ENCODE measurements at regions not wholly inside any gene's neighbourhood (a gene's known extent, or its start where the extent isn't known, plus 50 kb on each side); places are given as distances from the start of the nearest gene placed in this dataset.

DNA sequence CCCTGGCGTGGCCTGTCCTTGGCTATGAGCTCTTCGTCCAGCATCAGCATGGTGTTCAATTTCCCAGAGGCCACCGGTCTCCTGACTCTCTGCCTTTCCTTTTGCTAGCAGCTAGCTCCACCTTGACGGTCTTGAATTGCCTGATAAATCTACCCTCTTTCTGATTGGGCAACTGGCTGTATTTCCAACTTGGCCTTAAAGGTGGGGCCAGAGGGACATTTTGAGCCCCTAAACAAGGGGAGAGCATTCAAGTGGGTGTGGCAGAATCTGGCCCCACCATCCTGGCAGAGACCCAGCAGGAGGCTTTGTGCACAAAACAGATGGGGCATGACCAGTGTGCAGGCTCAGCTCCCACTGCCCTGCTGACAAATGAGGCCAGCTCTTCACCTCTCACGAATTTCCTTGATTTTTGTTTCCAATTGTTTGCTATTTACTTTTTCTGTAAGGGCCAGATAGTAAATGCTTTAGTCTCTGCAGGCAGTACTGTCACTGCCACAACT lies 148.9 kb upstream of the VSTM2B start:
- no peaks in the 10 kb centered on the region for H4K20me1 ChIP-seq (ENCODE audit: insufficient read depth, low read length)
- no peaks in the 10 kb centered on the region for H3K36me3 ChIP-seq (replicated peaks; ENCODE audit: low read depth, low read length)
- H3K4me1 ChIP-seq (ENCODE audit: low read length): no peaks in the 10 kb centered on the region
- peaks cover 8% of the 10 kb centered on the region; the same call in 1 of the 2 replicates for H3K27me3 ChIP-seq (ENCODE audit: low read depth, low read length)
- no peak overlapping the region for H3K4me3 ChIP-seq (ENCODE audit: low read length)
- TF ChIP-seq, protein P1, sequence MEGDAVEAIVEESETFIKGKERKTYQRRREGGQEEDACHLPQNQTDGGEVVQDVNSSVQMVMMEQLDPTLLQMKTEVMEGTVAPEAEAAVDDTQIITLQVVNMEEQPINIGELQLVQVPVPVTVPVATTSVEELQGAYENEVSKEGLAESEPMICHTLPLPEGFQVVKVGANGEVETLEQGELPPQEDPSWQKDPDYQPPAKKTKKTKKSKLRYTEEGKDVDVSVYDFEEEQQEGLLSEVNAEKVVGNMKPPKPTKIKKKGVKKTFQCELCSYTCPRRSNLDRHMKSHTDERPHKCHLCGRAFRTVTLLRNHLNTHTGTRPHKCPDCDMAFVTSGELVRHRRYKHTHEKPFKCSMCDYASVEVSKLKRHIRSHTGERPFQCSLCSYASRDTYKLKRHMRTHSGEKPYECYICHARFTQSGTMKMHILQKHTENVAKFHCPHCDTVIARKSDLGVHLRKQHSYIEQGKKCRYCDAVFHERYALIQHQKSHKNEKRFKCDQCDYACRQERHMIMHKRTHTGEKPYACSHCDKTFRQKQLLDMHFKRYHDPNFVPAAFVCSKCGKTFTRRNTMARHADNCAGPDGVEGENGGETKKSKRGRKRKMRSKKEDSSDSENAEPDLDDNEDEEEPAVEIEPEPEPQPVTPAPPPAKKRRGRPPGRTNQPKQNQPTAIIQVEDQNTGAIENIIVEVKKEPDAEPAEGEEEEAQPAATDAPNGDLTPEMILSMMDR (IDR thresholded peaks at IDR 0.05; ENCODE audit: low read depth, low read length): no peak
- no peak for TF ChIP-seq EZH2phosphoT487 (IDR thresholded peaks at IDR 0.05; ENCODE audit: low read depth)
- H3K79me2 ChIP-seq (ENCODE audit: low read length): no peaks in the 10 kb centered on the region
- no peak overlapping the region for H3K9ac ChIP-seq (ENCODE audit: low read length)
- no peak overlapping the region for H3K27ac ChIP-seq (ENCODE audit: low read length)
- H3K9me3 ChIP-seq (ENCODE audit: insufficient read depth, low read length): no peaks in the 10 kb centered on the region
- H2AFZ ChIP-seq (ENCODE audit: low read depth, low read length): no peak overlapping the region
- no peak overlapping the region for H3K4me2 ChIP-seq (ENCODE audit: low read length)

DNA sequence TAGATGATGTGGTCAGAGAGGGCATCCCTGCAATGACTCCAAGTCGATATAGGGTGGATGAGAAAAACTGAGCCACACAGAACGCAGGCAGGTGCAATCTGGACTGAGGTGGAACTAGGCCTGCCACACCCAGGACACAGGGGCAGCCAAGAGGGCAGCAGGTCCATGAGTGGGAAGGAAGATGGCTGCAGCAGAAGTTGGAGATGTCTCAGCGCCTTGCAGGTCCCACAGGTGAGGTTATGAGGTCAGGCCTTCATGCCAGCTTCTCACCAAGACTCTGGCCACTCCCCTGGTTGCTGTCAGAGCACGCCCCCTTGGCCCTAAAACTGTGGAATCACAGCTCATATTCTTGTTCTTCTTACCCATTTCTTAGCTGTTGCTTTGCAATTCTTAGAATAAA lies 147.7 kb upstream of the VSTM2B start:
- Histone ChIP-seq H2AFZ (ENCODE audit: low read depth, low read length) (no peak overlapping the region), H3K9me3 (ENCODE audit: insufficient read depth, low read length) (no peaks in the 10 kb centered on the region), H3K27me3 (ENCODE audit: low read depth, low read length) (peaks cover 8% of the 10 kb centered on the region; the same call in 1 of the 2 replicates), H3K36me3 (replicated peaks; ENCODE audit: low read depth, low read length) (no peaks in the 10 kb centered on the region), H3K4me1 (ENCODE audit: low read length) (no peaks in the 10 kb centered on the region), H3K4me3 (ENCODE audit: low read length) (no peak overlapping the region), H3K9ac (ENCODE audit: low read length) (no peak overlapping the region), H4K20me1 (ENCODE audit: insufficient read depth, low read length) (no peaks in the 10 kb centered on the region), H3K79me2 (ENCODE audit: low read length) (no peaks in the 10 kb centered on the region), H3K4me2 (ENCODE audit: low read length) (no peak overlapping the region), H3K27ac (ENCODE audit: low read length) (no peak overlapping the region)
- no peak for TF ChIP-seq EZH2phosphoT487 (IDR thresholded peaks at IDR 0.05; ENCODE audit: low read depth)
- TF ChIP-seq, protein P1 (IDR thresholded peaks at IDR 0.05; ENCODE audit: low read depth, low read length): no peak

DNA sequence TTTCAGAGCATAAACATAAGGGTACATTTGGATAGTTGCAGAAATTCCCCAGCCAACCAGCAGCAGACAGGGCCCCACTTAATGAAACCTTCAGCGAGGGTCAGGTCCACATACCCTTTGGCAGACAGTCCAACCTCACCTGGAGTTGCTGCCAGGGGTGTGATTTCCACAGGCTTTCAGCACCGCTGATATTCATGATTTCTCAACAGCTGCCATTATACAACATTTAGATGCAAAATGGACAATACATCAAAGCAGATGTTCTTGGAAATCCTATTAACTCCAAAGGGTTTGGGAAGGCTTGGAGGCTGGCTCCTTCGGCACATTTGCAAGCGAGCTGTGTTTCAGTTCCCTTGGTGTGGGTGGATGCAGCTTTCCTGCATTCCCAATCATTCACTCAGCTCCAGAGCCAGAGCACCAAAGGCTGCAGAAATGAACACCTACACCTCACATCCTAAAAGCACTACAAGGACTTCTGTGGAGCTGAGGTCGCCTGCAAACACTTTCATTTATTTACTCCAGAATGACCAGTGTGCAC lies 147.2 kb upstream of the VSTM2B start:
- H3K9ac ChIP-seq (ENCODE audit: low read length): no peak overlapping the region
- H3K4me2 ChIP-seq (ENCODE audit: low read length): no peak overlapping the region
- H3K36me3 ChIP-seq (replicated peaks; ENCODE audit: low read depth, low read length): no peaks in the 10 kb centered on the region

DNA sequence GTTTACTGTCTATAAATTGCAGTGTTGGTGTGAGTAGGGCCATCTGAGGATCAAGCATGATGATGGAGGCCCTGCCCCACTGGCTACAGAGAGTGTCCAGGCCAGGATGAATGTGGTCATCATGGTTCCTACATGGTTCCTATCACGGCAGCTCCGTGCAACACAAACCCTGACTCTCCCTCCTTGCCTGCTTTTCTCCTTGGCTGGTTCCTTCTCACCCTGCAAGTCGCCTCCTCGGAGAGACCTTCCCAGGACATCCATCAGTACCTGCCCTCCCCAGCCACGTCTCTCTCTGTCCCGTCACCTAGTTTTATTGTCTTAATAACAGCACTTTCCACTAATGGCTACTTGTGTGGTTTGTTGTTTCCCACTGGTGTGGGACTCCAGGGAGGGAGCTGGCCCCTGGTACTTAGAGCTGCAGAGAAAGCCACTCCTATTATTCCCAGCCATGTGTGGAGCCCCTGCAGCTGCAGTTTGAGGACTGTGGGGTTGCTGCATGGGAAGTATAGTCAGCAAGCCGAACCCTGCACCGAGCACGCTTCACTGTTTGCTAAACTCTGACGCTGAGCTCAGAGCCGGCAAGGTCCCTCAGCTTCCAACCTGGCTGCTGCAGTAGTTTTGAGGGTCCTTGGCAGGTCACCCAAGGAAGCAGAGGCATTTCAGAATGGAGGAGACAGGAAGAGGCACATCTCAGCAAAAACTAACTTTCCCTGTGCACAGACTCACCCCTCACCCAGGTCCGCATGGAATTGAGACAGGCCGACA lies 146.4 kb upstream of the VSTM2B start:
- Histone ChIP-seq H3K9ac (ENCODE audit: low read length) (no peak overlapping the region), H2AFZ (ENCODE audit: low read depth, low read length) (no peak overlapping the region), H3K36me3 (replicated peaks; ENCODE audit: low read depth, low read length) (no peaks in the 10 kb centered on the region), H3K4me3 (ENCODE audit: low read length) (no peak overlapping the region), H3K79me2 (ENCODE audit: low read length) (no peaks in the 10 kb centered on the region), H3K27ac (ENCODE audit: low read length) (no peak overlapping the region), H4K20me1 (ENCODE audit: insufficient read depth, low read length) (no peaks in the 10 kb centered on the region), H3K9me3 (ENCODE audit: insufficient read depth, low read length) (no peaks in the 10 kb centered on the region), H3K4me2 (ENCODE audit: low read length) (no peak overlapping the region), H3K27me3 (ENCODE audit: low read depth, low read length) (peaks cover 8% of the 10 kb centered on the region; the same call in 1 of the 2 replicates), H3K4me1 (ENCODE audit: low read length) (no peaks in the 10 kb centered on the region)
- no peak for TF ChIP-seq EZH2phosphoT487 (IDR thresholded peaks at IDR 0.05; ENCODE audit: low read depth)
- TF ChIP-seq, protein P1 (IDR thresholded peaks at IDR 0.05; ENCODE audit: low read depth, low read length): no peak

More for the DNA sequence above, 147.2 kb upstream of the VSTM2B start:
- H3K27me3 ChIP-seq (ENCODE audit: low read depth, low read length): peaks cover 8% of the 10 kb centered on the region; the same call in 1 of the 2 replicates
- H2AFZ ChIP-seq (ENCODE audit: low read depth, low read length): no peak overlapping the region
- no peak overlapping the region for H3K4me3 ChIP-seq (ENCODE audit: low read length)
- no peak overlapping the region for H3K27ac ChIP-seq (ENCODE audit: low read length)
- H3K4me1 ChIP-seq (ENCODE audit: low read length): no peaks in the 10 kb centered on the region
- H3K79me2 ChIP-seq (ENCODE audit: low read length): no peaks in the 10 kb centered on the region
- TF ChIP-seq, protein P1 (IDR thresholded peaks at IDR 0.05; ENCODE audit: low read depth, low read length): no peak
- TF ChIP-seq EZH2phosphoT487 (IDR thresholded peaks at IDR 0.05; ENCODE audit: low read depth): no peak
- H3K9me3 ChIP-seq (ENCODE audit: insufficient read depth, low read length): no peaks in the 10 kb centered on the region
- no peaks in the 10 kb centered on the region for H4K20me1 ChIP-seq (ENCODE audit: insufficient read depth, low read length)
